Pancreas (tissue), 10 donors: ENCODE measurements at regions not wholly inside any gene's neighbourhood (a gene's known extent, or its start where the extent isn't known, plus 50 kb on each side); places are given as distances from the start of the nearest gene placed in this dataset.

Source experiments
- ATAC-seq, 4 donors: fragments of 200-7000 bp; cut with Tn5 transposase; one replicate each; pipeline versions ENCODE4 v1.8.0 to v1.9.1; 2020; ENCODE audit warnings: mild to moderate bottlenecking in 4 of 4, moderate library complexity in 4 of 4
- DNase-seq, 6 donors: peaks; one replicate each; pipeline ENCODE4 v3.0.0-alpha.2; 2020
- FAIRE-seq: peaks from 2 replicates; lab custom pipeline; 2012; peaks lifted over from hg19 to GRCh38; lab: Jason Lieb, UNC
- H3K27ac ChIP-seq, 4 donors: fragments of 200-600 bp; sonication (generic); 1 replicate in 3 of 4; 2 replicates in 1 of 4; pipeline versions ENCODE4 v1.5.0 to v1.8.0; 2020
- H3K27me3 ChIP-seq, 4 donors: fragments of 200-600 bp; one replicate each; pipeline ENCODE4 v1.8.0; 2021
- H3K36me3 ChIP-seq, 3 donors: fragments of 200-600 bp; sonication (generic) in 1 of 3; one replicate each; pipeline versions ENCODE4 v1.5.0 to v1.8.0; 2020 to 2021
- H3K4me1 ChIP-seq, 3 donors: fragments of 200-600 bp; one replicate each; pipeline ENCODE4 v1.8.0; 2021
- H3K4me3 ChIP-seq, 4 donors: fragments of 200-600 bp; sonication (generic) in 2 of 4; one replicate each; pipeline versions ENCODE4 v1.5.0 to v1.8.0; 2020 to 2021
- H3K9me3 ChIP-seq, 4 donors: fragments of 200-600 bp; one replicate each; pipeline ENCODE4 v1.8.0; 2021
- WGBS, 2 donors: extraction: QIAGEN DNeasy Blood & Tissue Kit; methylation state at CpG; one replicate each; pipeline ENCODE4 v1.1.7; 2013; 5-methylcytosine and 5-hydroxymethylcytosine counted together
- intact Hi-C, 3 donors: fragments of 100-400 bp; cut with DNase I; formaldehyde crosslinking; loops; one replicate each; pipeline versions ENCODE4 v1.11.1 to v1.14.2; 2022
- TF ChIP-seq, protein P1 (sequence below), 4 donors: fragments of 200-600 bp; sonication (generic) in 3 of 4; IDR thresholded peaks; one replicate each; pipeline versions ENCODE4 v1.5.0 to v1.8.0; 2021; ENCODE audit warnings: antibody characterized with exemption in 4 of 4
- donor health status: healthy with polysubstance abuse.
- donor health status: DM: no; HTN: no; CAD: no; lungs with moderate emphysema.
- donor health status: DM: no; HTN: no; CAD: no.
- donor health status: control.
- donor health status: control.
- donor health status: Bipolar disorder and iron deficiency.
- donor health status: DM: yes; HTN: yes; CAD: no.
- donor health status: DM: no; HTN: no; CAD: no.
- donor health status: DM: no; HTN: no; CAD: no.
- donor health status: DM: yes; HTN: yes; CAD: no.

- FAIRE-seq: no peak
- intact Hi-C loops: no loop called here
- no peak overlapping the region for H3K27ac ChIP-seq
- WGBS, 2 donors: 94% methylated on average over 4 of the region's 4 CpGs
- DNase-seq: no peak
- TF ChIP-seq, protein P1, sequence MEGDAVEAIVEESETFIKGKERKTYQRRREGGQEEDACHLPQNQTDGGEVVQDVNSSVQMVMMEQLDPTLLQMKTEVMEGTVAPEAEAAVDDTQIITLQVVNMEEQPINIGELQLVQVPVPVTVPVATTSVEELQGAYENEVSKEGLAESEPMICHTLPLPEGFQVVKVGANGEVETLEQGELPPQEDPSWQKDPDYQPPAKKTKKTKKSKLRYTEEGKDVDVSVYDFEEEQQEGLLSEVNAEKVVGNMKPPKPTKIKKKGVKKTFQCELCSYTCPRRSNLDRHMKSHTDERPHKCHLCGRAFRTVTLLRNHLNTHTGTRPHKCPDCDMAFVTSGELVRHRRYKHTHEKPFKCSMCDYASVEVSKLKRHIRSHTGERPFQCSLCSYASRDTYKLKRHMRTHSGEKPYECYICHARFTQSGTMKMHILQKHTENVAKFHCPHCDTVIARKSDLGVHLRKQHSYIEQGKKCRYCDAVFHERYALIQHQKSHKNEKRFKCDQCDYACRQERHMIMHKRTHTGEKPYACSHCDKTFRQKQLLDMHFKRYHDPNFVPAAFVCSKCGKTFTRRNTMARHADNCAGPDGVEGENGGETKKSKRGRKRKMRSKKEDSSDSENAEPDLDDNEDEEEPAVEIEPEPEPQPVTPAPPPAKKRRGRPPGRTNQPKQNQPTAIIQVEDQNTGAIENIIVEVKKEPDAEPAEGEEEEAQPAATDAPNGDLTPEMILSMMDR (IDR thresholded peaks at IDR 0.05): no peak
- H3K36me3 ChIP-seq: no peaks in the 10 kb centered on the region
- H3K9me3 ChIP-seq: no peaks in the 10 kb centered on the region
- no peaks in the 10 kb centered on the region for H3K27me3 ChIP-seq
- H3K4me3 ChIP-seq: no peak overlapping the region
- H3K4me1 ChIP-seq: no peaks in the 10 kb centered on the region
- no peak for ATAC-seq
Measured at GRCh38 chr6:126180585-126180984, 159.3 kb upstream of the CENPW start.

GRCh38 chr6:126181173-126181741 lies 158.7 kb upstream of the CENPW start:
- Histone ChIP-seq H3K4me3 (no peak overlapping the region), H3K4me1 (no peaks in the 10 kb centered on the region), H3K27me3 (no peaks in the 10 kb centered on the region), H3K27ac (peak overlapping the region in 1 of 4 donors; percentile 48), H3K9me3 (no peaks in the 10 kb centered on the region), H3K36me3 (no peaks in the 10 kb centered on the region)
- intact Hi-C loops: no loop called here
- TF ChIP-seq, protein P1 (IDR thresholded peaks at IDR 0.05): no peak
- ATAC-seq: no peak
- FAIRE-seq: no peak
- no peak for DNase-seq

DNA sequence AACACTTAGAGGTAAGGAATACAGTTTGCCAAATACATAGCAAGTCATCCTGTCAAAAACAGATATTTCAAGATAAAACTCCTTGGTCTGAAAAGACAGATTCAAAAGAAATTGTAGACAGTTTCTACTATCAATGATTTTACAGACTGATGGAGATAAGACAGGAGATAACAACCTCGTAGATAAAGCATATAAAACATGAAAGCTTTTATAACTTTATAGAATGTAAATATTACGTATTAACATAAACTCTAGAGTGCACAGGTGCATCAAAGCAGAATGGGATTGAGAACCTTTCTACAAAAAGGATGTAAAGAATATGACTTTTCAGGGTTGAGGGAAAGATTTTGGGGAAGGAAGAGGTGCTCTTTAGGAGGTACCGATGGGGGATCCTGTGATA lies 158.0 kb upstream of the CENPW start:
- intact Hi-C loops: no loop called here
- H3K4me1 ChIP-seq: no peaks in the 10 kb centered on the region
- no peaks in the 10 kb centered on the region for H3K9me3 ChIP-seq
- no peak for DNase-seq
- WGBS, 2 donors: 76 to 85% methylated on average over 3 of the region's 3 CpGs
- FAIRE-seq: no peak
- TF ChIP-seq, protein P1 (IDR thresholded peaks at IDR 0.05): no peak
- no peaks in the 10 kb centered on the region for H3K36me3 ChIP-seq
- ATAC-seq: no peak
- H3K4me3 ChIP-seq: no peak overlapping the region
- H3K27ac ChIP-seq: peak overlapping the region in 1 of 4 donors; percentile 48
- H3K27me3 ChIP-seq: no peaks in the 10 kb centered on the region

- Histone ChIP-seq H3K4me1 (no peaks in the 10 kb centered on the region), H3K4me3 (no peak overlapping the region), H3K27ac (peak overlapping the region in 2 of 4 donors; percentile 43 to 48), H3K9me3 (no peaks in the 10 kb centered on the region), H3K27me3 (no peaks in the 10 kb centered on the region), H3K36me3 (no peaks in the 10 kb centered on the region)
- WGBS, 2 donors: 57 to 64% methylated on average over 2 of the region's 2 CpGs
- FAIRE-seq (no peak), ATAC-seq (peak in 3 of 4 donors; percentile 62 to 89 (median 76)), DNase-seq (peak in 1 of 6 donors; percentile 14)
- intact Hi-C loops: no loop called here
- TF ChIP-seq, protein P1 (IDR thresholded peaks at IDR 0.05): no peak
Measured at GRCh38 chr6:126182650-126183311, 157.1 kb upstream of the CENPW start.

DNA sequence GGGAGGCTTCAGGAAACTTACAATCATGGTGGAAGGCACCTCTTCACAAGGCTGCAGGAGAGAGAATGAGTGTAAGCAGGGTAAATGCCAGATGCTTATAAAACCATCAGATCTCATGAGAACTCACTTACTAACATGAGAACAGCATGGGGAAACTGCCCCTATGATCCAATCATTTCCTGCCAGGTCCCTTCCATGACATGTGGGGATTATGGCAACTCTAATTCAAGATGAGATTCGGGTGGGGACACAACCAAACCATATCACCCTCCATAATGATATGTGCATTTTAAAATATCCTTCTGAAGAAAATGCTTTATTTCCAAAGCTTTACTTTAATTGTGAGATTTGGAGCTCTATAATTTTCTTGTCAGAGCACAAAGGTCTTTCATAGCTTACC lies 154.1 kb upstream of the CENPW start:
- Histone ChIP-seq H3K27ac (no peak overlapping the region), H3K36me3 (no peaks in the 10 kb centered on the region), H3K4me1 (no peaks in the 10 kb centered on the region), H3K4me3 (no peak overlapping the region), H3K27me3 (no peaks in the 10 kb centered on the region), H3K9me3 (no peaks in the 10 kb centered on the region)
- intact Hi-C loops: no loop called here
- no peak for DNase-seq
- FAIRE-seq: no peak
- 91 to 96% methylated on average over 1 of the region's 1 CpG for WGBS, 2 donors
- TF ChIP-seq, protein P1 (IDR thresholded peaks at IDR 0.05): no peak
- ATAC-seq: no peak
